Stimulated activated CD4-positive, alpha-beta T cell treated with anti-CD3 and anti-CD28 coated beads, Interleukin-1b, Interleukin-23, amount 100 ng/mL, for 4 hours (primary cell): ENCODE measurements at regions not wholly inside any gene's neighbourhood (a gene's known extent, or its start where the extent isn't known, plus 50 kb on each side); places are given as distances from the start of the nearest gene placed in this dataset.

Experiments used
- DNase-seq, 2 donors: peaks; one replicate each; pipeline ENCODE4 v3.0.0-alpha.2; 2020; ENCODE audit warnings: low read depth in 2 of 2

DNA sequence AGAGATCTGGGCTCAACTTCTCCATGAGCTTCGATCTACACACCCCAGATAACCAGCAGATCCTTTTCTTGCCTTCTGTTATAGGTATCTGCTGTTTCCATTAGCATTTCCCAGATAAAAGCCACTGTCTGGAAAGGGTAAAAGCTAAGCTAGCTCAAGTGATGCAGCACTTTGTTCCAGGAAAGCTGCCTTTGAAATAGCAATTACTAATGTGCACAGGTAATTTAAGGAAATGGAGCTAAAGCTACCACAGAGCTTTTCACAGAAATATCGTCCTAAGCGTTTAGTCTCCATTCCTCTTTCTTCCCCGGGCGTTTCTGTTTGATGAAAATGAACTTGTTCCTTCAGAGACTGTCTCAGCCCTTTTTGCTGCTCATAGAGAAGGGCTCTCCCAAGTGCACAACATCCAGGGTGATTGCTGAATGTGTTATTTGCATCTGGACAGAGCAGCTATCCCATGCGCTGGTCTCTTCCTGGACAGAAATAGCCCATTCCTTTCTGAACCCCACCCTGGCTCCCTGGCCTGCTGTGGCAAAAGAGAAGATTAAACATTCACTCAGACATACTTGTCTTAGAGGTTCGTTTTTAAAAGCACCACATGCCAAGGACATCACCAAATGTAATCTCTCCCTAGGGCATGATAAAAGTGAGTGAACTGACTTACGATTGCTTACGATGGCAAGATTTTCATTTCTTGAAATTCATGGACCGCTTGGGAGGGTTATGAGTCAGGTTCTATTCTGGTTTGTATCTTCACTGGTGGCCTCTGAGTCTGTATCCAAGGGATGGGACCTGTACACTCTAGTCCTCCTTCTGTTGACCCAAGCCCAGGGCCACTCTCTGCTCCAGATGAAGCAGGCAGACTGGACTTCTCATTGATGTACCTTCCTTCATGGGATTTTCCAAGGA, 429.1 kb upstream of the CDH4 start:
- DNase-seq: no peak

DNA sequence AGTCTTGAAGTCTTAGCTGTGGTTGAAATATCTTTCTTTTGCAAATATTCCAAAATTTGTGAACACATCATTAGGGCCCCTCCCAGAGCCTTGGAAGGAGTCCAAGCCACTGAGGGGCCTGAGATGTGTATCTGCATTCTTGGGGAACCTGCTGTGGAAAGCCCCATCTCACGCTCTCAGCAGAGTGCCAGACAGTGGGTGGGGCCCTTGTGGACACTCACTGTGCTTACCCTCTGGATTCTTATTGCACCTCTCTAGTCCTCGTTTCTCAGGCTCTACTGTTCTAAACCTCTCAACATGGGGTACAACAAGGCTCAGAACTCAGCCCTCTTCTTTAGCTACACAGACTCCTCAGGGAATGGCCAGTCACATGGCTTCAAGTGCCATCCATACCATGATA, 416.2 kb upstream of the CDH4 start:
- no peak for DNase-seq

DNA sequence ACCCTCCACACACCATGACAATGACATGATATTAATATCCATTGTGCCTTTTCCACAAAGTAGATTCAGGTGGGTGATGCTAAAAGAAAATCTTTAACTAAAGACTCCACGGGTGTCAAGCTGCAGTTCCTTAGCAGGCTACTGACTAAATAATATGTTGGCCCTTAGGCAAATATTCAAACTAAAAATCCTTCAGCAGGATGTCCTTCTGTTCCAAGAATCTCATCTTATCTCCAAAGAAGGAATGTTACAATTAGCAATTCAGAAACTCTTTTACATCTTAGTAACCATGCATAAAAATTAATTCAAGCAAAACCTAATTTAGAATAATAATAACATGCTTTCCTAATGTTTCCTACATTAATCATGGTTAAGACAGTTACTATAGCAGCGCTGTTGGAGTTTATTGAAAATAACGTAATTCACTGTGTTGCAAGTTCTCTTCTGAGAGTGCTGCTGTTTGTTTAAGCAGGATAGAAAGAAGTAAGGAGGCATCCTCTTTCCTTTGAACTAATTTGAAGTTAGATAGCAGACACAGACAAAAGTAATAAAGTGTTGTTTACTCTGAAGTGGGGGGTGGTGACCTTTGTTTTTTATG, 414.8 kb upstream of the CDH4 start:
- no peak for DNase-seq

DNA sequence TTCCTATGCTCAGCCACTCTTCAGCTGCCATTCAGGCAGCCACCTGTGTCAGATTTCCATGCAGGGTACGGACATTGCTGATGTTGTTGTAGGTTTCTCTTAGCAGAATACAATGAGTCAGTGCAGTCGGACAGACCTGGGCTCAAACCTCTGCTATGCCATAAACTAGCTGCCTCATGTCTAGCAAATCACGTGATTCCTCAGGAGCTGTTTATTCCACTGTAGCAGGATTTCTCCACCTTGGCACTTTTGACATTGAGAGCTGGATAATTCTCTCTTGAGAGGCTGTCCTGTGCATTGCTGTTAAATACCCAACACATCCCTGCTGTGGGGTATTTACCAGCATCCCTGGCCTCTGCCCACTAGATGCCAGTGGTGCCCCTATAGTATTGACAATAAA, 413.8 kb upstream of the CDH4 start:
- DNase-seq: no peak

DNA sequence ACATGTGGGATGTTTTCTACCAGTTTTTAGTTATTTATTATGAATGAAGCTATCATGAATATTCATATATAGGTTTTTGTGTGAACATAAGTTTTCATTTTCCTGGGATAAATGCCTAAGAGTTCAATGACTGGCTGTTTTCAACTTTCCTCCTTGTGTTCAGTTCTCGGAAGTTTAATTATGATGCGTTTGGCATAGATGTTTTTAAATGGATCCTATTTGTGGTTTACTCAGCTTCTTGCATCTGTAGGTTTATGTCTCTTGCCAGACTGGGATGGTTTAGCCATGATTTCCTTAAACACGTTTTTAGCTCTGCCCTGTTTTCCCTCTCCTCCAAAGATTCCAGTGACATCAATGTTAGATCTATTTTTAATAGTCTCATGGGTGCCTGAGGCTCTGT, 411.1 kb upstream of the CDH4 start:
- no peak for DNase-seq

DNA sequence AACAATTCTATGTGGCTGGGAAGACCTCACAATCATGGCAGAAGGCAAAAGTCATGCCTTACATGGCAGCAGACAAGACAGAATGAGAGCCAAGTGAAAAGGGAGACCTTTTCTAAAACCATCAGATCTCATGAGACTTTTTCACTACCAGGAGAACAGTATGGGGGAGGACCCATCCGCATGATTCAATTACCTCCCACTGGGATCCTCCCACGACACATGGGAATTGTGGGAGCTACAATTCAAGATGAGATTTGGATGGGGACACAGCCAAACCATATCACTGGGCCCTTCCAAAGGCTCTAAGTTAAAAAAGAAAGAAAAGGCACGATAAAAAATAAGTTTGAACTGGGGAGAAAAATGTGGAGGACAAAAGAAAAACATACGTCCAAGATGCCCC, 406.9 kb upstream of the CDH4 start:
- DNase-seq: no peak

DNA sequence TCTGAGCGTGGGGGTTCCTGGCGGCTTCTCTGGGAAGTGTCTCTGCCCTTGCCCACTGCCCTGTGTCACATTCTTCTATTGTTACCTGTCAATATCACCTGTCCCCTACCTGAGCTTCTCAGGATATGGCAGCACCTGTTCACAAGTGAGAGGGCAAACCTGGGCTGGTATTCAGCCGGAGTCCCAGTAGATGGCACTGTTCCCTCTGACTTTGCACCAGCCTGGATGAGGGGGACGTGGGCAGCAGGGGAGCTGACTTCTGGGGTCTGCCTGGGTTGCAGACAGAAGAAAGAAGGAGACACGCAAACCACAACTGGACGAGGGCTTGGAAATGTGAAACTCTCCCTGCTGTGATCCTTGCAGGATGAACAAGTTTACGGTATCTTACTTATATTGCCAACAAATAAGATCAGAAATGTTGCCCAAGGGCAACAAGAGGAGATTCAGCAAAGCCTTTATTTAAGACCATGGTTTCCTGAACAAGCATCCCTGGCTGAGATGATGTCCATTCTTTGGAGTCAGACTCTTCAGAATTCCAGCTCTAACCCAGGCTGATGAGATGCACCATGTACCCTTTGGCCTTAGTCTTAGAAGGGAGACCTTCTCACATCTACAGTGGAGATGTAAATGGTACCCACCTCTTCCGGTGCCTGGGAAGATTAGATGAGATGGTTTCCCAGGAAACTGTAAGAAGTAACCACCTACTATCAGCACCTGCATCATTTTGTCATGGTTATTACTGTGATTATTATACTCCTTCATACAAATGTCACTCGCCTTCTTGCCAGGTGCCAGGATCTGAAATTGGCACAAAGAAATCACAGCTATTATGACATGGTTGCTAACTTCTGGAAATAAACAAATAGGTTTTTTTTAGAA, 400.0 kb upstream of the CDH4 start:
- no peak for DNase-seq

DNA sequence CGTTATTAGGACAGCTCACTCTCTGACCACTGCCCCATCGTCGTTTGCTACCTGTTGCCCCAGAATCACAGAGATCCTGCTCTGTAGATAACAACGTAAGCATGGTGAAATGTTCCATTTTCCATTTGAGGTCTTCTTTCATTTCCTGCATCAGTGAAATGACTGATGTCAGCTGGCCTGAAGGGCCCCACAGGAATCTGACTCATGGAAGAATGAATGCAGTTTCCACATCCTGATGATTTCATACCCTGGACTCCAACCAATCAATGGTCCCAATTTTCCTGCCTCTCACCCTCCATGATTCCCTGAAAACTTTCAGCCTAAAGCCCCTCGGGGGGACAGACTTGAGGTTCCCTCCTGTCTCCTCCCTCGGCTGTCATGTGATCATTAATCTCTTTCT, 394.4 kb upstream of the CDH4 start:
- DNase-seq: no peak

DNA sequence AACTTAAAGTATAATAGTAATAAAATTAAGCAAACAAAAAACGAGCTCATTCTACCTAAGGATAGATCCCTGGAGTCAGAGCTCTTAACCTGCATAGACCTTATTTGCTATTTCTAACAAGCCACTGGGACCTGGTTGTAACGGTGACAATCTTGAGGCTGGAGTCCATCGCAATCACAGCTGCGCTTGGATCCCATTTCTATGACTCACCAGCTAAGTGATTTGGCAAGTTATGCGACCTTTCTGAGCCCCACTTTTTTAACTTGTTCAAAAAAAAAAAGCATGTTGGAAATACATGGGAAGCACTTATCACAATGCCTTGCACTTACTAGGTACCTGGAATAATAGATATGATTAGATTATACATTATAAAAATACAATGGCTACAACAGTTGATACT, 389.5 kb upstream of the CDH4 start:
- DNase-seq: no peak

DNA sequence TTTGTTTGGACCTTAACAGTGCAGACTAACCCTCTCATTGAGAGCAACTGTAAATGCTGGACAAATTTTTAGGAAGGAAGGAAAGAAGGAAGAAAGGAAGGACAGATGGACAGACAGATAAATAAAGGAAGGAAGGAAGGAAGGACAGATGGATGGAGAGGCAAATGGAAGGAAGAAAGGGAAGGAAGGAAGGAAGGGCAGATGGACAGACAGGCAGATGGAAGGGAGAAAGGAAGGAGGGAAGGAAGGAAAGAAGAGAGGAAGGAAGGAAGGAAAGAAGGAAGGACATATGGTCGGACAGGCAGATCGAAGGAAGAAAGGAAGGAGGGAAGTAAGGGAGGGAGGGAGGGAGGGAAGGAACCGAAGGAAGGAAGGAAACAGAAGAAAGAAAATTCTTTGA, 388.5 kb upstream of the CDH4 start:
- no peak for DNase-seq

DNA sequence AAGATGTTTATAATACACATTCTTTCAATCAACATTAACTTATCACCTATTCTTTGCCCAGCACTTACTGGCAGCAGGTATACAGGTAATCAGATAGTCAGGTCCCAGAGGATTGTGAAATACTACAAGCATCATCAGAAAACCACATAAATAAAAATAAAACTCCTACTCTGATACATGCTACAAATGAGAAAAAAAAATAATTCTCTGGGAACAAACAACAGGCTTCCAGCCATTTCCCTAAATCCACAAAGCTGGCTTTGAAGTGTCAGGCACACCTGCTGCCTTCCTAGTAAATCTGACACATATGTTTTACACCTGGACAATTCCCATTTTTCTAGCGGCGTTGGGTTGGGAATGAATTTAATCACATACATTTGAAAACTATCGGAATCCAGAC, 384.5 kb upstream of the CDH4 start:
- DNase-seq: no peak

DNA sequence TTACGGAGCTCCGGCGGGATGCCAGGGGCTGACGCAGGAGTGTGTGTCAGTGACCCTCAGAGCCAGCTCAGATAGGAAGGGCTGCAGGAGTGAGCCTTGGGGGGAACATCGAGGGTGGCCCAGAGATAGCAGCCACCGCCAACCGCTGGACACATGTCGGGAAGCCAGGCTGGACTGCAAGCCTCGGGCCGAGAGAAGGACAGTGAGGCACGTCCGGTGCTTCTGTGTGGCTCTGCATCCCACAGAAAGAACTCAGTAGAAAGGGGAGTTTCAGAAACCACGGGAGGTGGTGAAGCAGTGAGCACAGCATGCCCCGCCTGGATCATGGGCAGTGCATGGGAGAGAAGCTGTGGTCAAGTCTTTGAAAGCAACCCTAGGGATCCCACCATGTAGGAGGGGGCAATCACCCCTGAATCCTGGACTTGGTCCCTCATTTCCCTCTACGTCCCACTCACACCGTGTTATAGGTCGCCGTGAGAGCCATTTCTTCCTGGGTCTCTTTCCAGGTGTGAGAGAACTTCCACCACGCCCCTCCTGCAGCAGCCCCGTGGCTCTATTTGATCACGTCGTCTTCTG, 383.7 kb upstream of the CDH4 start:
- DNase-seq: no peak

DNA sequence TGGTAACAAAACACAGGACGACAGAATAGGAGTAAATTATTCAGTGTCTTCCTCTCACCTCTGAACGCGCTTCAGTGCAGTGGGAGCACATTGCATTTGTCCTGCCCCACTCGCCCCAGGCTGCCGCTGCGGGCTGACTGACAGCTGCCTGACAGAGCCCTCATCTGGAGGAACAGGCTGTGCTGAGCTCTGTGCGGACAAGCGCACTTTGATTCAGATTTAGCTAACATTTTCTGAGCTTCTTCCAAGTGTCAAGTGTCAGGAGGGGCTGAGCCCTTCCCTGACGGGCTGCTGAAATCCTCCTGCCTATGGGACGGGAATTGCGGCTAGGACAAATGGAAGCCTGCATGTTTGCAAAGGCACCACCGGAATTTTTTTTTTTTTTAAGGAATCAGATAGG, 383.0 kb upstream of the CDH4 start:
- DNase-seq: no peak

DNA sequence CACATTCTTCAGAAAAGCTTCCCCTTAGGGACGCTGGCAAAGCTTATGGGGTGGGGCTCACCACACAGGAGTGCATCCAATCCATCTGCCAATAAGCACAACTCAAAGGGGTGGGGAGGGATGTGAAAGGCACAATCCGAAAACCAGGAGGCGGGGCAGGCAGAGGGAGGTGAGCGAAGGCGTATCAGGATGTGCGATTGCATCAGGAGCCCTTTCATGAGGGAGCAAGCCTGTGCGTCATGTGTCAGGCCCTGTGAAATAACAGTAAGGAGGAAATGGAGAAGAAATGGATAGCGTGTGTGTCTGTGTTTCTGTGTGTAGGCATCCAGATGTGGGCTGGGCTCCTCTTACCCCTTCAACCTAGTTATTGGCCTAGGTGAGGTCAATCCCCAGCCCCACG, 382.4 kb upstream of the CDH4 start:
- no peak for DNase-seq

DNA sequence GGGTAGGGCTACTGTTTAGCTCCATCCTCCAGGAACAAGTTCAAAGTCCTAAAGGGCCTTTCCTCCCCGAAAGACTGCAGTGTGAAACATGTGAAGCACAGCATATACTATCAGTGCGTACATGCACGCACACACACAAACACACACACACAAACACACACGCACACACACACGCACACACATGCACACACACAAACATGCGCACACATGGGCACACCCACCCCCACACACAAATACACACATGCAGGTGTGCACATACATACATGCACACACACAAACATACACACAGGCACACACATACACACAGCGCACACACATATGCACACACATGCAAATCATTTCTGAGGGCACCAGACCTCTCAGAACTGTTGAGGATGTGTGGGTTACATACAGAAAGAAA, 382.0 kb upstream of the CDH4 start:
- no peak for DNase-seq

DNA sequence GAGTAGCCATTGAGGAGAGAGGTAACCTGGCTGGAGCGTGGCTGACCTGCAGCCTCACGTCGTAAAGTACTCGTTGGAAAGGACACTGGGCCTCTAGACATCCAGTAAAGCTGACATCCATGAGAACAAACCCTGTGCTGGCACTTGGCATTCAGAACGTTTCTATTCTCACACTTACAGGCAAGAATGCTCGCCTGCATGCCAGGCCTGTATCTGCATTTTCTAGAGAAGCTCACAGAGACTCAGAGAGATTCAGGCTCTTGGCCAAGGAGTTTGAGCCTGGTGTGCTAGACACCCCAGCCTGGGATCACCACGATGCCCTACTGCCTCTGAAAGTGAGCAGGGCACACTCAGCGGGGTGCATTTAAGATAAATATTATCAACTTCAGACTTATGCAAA, 379.8 kb upstream of the CDH4 start:
- DNase-seq: no peak

DNA sequence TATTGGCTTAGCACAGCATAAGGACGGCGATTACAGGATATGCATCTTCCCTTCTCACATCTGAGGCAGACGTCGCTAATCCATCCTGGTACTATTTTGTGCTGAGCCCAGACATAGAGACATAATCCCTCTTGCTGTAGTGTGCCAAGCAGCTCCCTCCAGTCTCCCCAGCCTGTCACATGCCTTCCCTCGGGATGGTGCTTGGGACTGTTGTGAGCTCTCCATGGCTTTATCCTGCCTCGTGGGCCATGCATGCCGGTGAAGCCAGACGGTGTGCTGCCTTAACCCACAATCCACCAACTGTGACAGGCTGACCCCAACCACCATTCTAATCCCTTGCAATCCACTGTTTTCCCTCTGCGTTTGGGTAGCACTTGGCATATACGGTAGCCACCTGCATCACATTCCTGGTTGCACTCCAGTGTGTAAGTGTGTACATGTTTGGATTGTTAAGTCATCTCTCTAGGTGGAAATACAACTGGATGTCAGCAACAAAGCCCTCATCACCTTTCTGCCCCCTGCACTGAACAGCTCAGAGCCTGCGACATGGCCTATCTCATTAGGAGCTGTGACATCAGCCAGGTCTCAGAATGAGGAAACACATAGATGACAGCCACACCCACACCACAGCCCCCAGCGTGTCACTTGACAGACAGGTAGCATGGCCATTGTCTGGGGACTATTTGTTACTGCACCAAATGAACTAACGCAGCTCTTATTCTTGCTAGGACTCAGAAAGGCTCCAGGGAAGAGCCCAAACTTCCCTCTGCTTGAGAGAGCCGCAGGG, 374.8 kb upstream of the CDH4 start:
- no peak for DNase-seq

DNA sequence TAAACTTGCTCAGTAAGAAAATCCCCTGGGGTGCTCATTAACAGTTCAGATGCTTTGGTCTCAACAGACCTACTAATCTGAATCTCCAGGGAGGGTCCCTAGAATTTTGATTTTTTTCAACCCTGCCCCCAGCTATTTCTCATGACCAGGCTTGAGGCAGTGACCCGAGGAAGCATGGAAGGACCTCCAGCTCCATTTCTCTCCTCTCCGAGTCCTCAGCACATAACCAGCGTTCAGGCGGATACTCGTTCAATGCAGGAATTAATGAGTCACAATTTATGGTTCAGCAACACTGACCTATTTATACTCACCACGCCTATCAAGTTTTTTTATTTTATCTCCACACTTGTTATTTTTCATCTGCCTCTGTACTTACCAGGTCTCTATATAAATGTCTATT, 369.2 kb upstream of the CDH4 start:
- DNase-seq: no peak

DNA sequence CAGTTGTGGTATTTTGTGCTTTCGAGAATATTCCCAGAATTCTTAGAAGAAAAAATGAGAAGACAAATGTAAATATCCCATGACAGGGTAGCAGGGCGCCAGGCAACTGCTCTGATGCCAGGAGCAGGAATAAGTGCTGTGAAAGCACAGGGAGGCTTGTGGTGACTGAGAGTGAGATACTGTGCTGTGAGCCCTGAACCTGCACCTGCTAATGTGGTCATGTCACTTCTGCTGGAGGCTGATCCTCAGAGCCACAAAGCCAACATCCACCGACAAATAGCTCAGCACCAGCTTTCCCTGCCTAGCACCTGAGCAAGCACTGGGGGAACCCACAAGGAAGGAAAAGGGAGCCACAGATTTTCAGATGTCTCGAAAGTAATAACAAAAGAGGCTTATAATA, 368.6 kb upstream of the CDH4 start:
- DNase-seq: no peak

DNA sequence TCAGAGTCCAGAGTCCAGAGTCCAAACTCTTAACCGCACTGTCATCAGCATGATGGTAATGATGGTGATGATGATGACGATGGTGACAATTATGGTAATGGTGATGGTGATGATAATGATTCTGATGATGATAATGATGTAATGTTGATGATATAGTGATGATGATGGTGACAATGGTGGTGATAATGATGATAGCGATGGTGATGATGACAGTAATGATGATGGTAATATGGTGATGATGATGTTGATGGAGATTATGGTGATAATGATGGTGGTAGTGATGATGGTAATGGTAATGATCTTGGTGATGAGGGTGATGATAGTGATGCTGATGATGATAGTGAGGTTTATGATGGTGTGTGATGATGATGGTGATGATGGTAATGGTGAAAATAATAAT, 367.8 kb upstream of the CDH4 start:
- DNase-seq: no peak

DNA sequence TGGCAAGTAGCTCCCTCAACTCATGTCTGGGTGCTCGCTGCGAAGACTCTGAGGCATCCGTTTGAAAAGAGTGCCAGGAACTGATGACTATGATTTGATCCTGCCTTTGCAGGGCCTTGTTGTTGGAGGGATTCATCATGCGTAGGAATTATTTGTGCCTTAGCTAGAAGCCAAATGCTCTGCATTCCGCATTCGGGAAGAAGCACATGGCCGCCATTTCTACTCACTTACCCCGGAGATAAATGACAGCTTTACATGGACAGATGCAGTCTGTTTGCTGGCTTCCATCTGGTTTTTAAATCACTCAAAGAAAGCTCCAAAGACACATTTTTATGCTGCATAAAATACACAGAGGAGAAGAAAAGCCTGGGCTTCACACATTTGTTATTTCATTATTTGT, 363.3 kb upstream of the CDH4 start:
- DNase-seq: no peak
